ENCODE measurements at regions not wholly inside any gene's neighbourhood (a gene's known extent, or its start where the extent isn't known, plus 50 kb on each side); places are given as distances from the start of the nearest gene placed in this dataset.

GRCh38 chr9:13432904-13433303 lies 153.4 kb upstream of the MPDZ start (continued):
- TF ChIP-seq CTCF (IDR thresholded peaks at IDR 0.05; ENCODE audit: low read depth, low read length, missing input control) (no peak), ZBTB33 (IDR thresholded peaks at IDR 0.05) (no peak), EGR1 (IDR thresholded peaks at IDR 0.05; ENCODE audit: low read depth in 2 of 2) (no peak), RXRA (IDR thresholded peaks at IDR 0.05) (no peak)

DNA sequence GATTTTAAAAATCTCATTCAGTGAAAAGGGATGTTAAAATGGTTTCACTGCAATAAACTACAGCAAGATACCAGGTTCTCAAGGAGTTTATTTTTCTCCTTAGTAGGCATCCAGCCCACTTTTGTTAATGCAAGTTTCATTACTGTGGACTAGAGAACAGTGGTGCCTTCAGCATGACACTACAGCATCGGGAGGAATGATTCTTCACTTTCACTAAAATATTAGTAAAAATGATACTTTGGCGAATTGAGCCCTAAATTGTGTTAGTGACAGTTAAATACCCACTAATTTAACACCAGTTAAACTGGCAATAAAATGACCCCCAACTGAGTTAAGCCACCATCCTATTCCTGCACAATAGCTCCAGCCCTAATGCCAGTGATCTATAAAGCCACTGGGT lies 152.2 kb upstream of the MPDZ start:
- H3K27ac ChIP-seq (ENCODE audit: low read depth in 1 of 2, low read length in 2 of 2) = no peak overlapping the region
- no peak for DNase-seq (ENCODE audit: low spot score)
- no peaks in the 10 kb centered on the region for H3K4me1 ChIP-seq (ENCODE audit: control insufficient read depth in 4 of 4, insufficient read depth in 4 of 4, low read length in 3 of 4)
- H3K36me3 ChIP-seq (ENCODE audit: control insufficient read depth in 4 of 4, insufficient read depth in 3 of 4, low read depth in 1 of 4, low read length in 3 of 4) = no peaks in the 10 kb centered on the region
- H3K9me3 ChIP-seq (ENCODE audit: control insufficient read depth in 4 of 4, low read length in 3 of 4) = no peaks in the 10 kb centered on the region
- no peak overlapping the region for H3K4me3 ChIP-seq (ENCODE audit: low read depth in 1 of 3, low read length in 3 of 3)
- H3K27me3 ChIP-seq (ENCODE audit: control insufficient read depth in 4 of 4, insufficient read depth in 4 of 4, low read length in 3 of 4) = peaks cover 0 to 4% (median 1%) of the 10 kb centered on the region in 4 donors
- no peak for TF ChIP-seq SP1 (IDR thresholded peaks at IDR 0.05)
- no peak for TF ChIP-seq NR2F2 (IDR thresholded peaks at IDR 0.05)
- TF ChIP-seq CTCF (IDR thresholded peaks at IDR 0.05; ENCODE audit: low read depth, low read length, missing input control) = no peak
- no peak for TF ChIP-seq GABPA (IDR thresholded peaks at IDR 0.05 in 1 of 2, conservative IDR thresholded peaks at IDR 0.05 in 1 of 2)
- TF ChIP-seq RXRA (IDR thresholded peaks at IDR 0.05) = no peak
- TF ChIP-seq FOXA1 (IDR thresholded peaks at IDR 0.05) = no peak
- no peak for TF ChIP-seq YY1 (IDR thresholded peaks at IDR 0.05)
- 79% methylated on average over 2 of the region's 2 CpGs for WGBS
- no peak overlapping the region for H3K9ac ChIP-seq (ENCODE audit: low read depth in 1 of 2, low read length in 2 of 2)

- H3K4me3 ChIP-seq (ENCODE audit: low read depth in 1 of 3, low read length in 3 of 3) = no peak overlapping the region
- no peaks in the 10 kb centered on the region for H3K4me1 ChIP-seq (ENCODE audit: control insufficient read depth in 4 of 4, insufficient read depth in 4 of 4, low read length in 3 of 4)
- H3K27me3 ChIP-seq (ENCODE audit: control insufficient read depth in 4 of 4, insufficient read depth in 4 of 4, low read length in 3 of 4) = peaks cover 0 to 4% (median 1%) of the 10 kb centered on the region in 4 donors
- no peak overlapping the region for H3K27ac ChIP-seq (ENCODE audit: low read depth in 1 of 2, low read length in 2 of 2)
- H3K36me3 ChIP-seq (ENCODE audit: control insufficient read depth in 4 of 4, insufficient read depth in 3 of 4, low read depth in 1 of 4, low read length in 3 of 4) = no peaks in the 10 kb centered on the region
- no peak overlapping the region for H3K9ac ChIP-seq (ENCODE audit: low read depth in 1 of 2, low read length in 2 of 2)
- no peaks in the 10 kb centered on the region for H3K9me3 ChIP-seq (ENCODE audit: control insufficient read depth in 4 of 4, low read length in 3 of 4)
- 68% methylated on average over 6 of the region's 6 CpGs for WGBS
- DNase-seq (ENCODE audit: low spot score) = no peak
- TF ChIP-seq TAF1 (conservative IDR thresholded peaks at IDR 0.05) (no peak), CTCF (IDR thresholded peaks at IDR 0.05; ENCODE audit: low read depth, low read length, missing input control) (no peak), RAD21 (IDR thresholded peaks at IDR 0.05) (no peak), RXRA (IDR thresholded peaks at IDR 0.05) (no peak), SP1 (IDR thresholded peaks at IDR 0.05) (no peak), HNF4A (conservative IDR thresholded peaks at IDR 0.05) (no peak), FOXA2 (IDR thresholded peaks at IDR 0.05) (no peak), FOXA1 (IDR thresholded peaks at IDR 0.05) (no peak), YY1 (IDR thresholded peaks at IDR 0.05) (no peak), EGR1 (IDR thresholded peaks at IDR 0.05; ENCODE audit: low read depth in 2 of 2) (no peak), ZBTB33 (IDR thresholded peaks at IDR 0.05) (no peak), HNF4G (IDR thresholded peaks at IDR 0.05) (no peak), JUND (IDR thresholded peaks at IDR 0.05) (no peak), NR2F2 (IDR thresholded peaks at IDR 0.05) (no peak)
- TF ChIP-seq, protein P1, sequence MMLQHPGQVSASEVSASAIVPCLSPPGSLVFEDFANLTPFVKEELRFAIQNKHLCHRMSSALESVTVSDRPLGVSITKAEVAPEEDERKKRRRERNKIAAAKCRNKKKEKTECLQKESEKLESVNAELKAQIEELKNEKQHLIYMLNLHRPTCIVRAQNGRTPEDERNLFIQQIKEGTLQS (IDR thresholded peaks at IDR 0.05) = no peak
Observed at GRCh38 chr9:13431222-13431536, 151.7 kb upstream of the MPDZ start.
